Duodenal mucosa (tissue), 2 donors: ENCODE measurements at regions not wholly inside any gene's neighbourhood (a gene's known extent, or its start where the extent isn't known, plus 50 kb on each side); places are given as distances from the start of the nearest gene placed in this dataset.
A peak's percentile ranks its signal among the peaks of the same experiment; 100 is the strongest.

ENCODE experiments used
- H3K27ac ChIP-seq: one replicate; pipeline ENCODE4 v1.7.0; 2013; ENCODE audit warnings: low read depth, low read length
- H3K27me3 ChIP-seq, 2 donors: one replicate each; pipeline ENCODE4 v1.7.0; 2013; ENCODE audit warnings: low read length in 2 of 2, control low read depth in 1 of 2; ENCODE audit not compliant: insufficient read depth in 2 of 2, control insufficient read depth in 1 of 2
- H3K36me3 ChIP-seq, 2 donors: one replicate each; pipeline ENCODE4 v1.7.0; 2013; ENCODE audit warnings: low read length in 2 of 2, control low read depth in 1 of 2; ENCODE audit not compliant: insufficient read depth in 2 of 2, control insufficient read depth in 1 of 2
- H3K4me1 ChIP-seq, 2 donors: one replicate each; pipeline ENCODE4 v1.7.0; 2013; ENCODE audit warnings: low read length in 2 of 2, control low read depth in 1 of 2; ENCODE audit not compliant: insufficient read depth in 2 of 2, control insufficient read depth in 1 of 2
- H3K4me3 ChIP-seq, 2 donors: one replicate each; pipeline ENCODE4 v1.7.0; 2013; ENCODE audit warnings: low read length in 2 of 2, low read depth in 1 of 2
- H3K9ac ChIP-seq, 2 donors: one replicate each; pipeline ENCODE4 v1.7.0; 2013; ENCODE audit warnings: low read length in 2 of 2, low read depth in 1 of 2
- H3K9me3 ChIP-seq, 2 donors: one replicate each; pipeline ENCODE4 v1.7.0; 2013; ENCODE audit warnings: low read length in 2 of 2, control low read depth in 1 of 2; ENCODE audit not compliant: control insufficient read depth in 1 of 2

GRCh38 chr16:79370736-79371135, 229.8 kb downstream of the MAF start:
- Histone ChIP-seq H3K9ac (no peak overlapping the region), H3K27me3 (no peaks in the 10 kb centered on the region), H3K9me3 (peaks cover 0 to 4% of the 10 kb centered on the region in 2 donors), H3K36me3 (no peaks in the 10 kb centered on the region), H3K27ac (no peak overlapping the region), H3K4me3 (no peak overlapping the region), H3K4me1 (no peaks in the 10 kb centered on the region)

- no peak overlapping the region for H3K9ac ChIP-seq
- no peak overlapping the region for H3K27ac ChIP-seq
- no peaks in the 10 kb centered on the region for H3K27me3 ChIP-seq
- H3K4me3 ChIP-seq: no peak overlapping the region
- no peaks in the 10 kb centered on the region for H3K36me3 ChIP-seq
- H3K4me1 ChIP-seq: no peaks in the 10 kb centered on the region
- peaks cover 0 to 4% of the 10 kb centered on the region in 2 donors for H3K9me3 ChIP-seq
Observed at GRCh38 chr16:79369796-79370195, 230.7 kb downstream of the MAF start.

- Histone ChIP-seq H3K36me3 (no peaks in the 10 kb centered on the region), H3K27ac (no peak overlapping the region), H3K4me3 (no peak overlapping the region), H3K4me1 (peaks cover under 1% of the 10 kb centered on the region in 2 donors), H3K9ac (no peak overlapping the region), H3K9me3 (peaks cover 0 to 4% of the 10 kb centered on the region in 2 donors), H3K27me3 (no peaks in the 10 kb centered on the region)
Observed at GRCh38 chr16:79367822-79368221, 232.7 kb downstream of the MAF start.

- Histone ChIP-seq H3K4me1 (peaks cover 6 to 8% of the 10 kb centered on the region in 2 donors), H3K27ac (no peak overlapping the region), H3K9me3 (peaks cover 0 to 4% of the 10 kb centered on the region in 2 donors), H3K9ac (no peak overlapping the region), H3K36me3 (no peaks in the 10 kb centered on the region), H3K4me3 (no peak overlapping the region), H3K27me3 (no peaks in the 10 kb centered on the region)
Observed at GRCh38 chr16:79366635-79367034, 233.9 kb downstream of the MAF start.

- H3K27me3 ChIP-seq: no peaks in the 10 kb centered on the region
- peaks cover 6 to 8% of the 10 kb centered on the region in 2 donors for H3K4me1 ChIP-seq
- H3K9ac ChIP-seq: no peak overlapping the region
- H3K27ac ChIP-seq: no peak overlapping the region
- H3K36me3 ChIP-seq: no peaks in the 10 kb centered on the region
- no peaks in the 10 kb centered on the region for H3K9me3 ChIP-seq
- no peak overlapping the region for H3K4me3 ChIP-seq
Observed at GRCh38 chr16:79365702-79366101, 234.8 kb downstream of the MAF start.

GRCh38 chr16:79363484-79363883, 237.1 kb downstream of the MAF start:
- Histone ChIP-seq H3K27me3 (no peaks in the 10 kb centered on the region), H3K36me3 (no peaks in the 10 kb centered on the region), H3K4me1 (peaks cover 6 to 8% of the 10 kb centered on the region in 2 donors), H3K9ac (no peak overlapping the region), H3K27ac (no peak overlapping the region), H3K4me3 (no peak overlapping the region), H3K9me3 (no peaks in the 10 kb centered on the region)

GRCh38 chr16:79363035-79363434, 237.5 kb downstream of the MAF start:
- Histone ChIP-seq H3K9ac (no peak overlapping the region), H3K27ac (no peak overlapping the region), H3K9me3 (no peaks in the 10 kb centered on the region), H3K4me1 (peaks cover 6 to 8% of the 10 kb centered on the region in 2 donors), H3K27me3 (no peaks in the 10 kb centered on the region), H3K4me3 (no peak overlapping the region), H3K36me3 (no peaks in the 10 kb centered on the region)

- Histone ChIP-seq H3K27me3 (no peaks in the 10 kb centered on the region), H3K9ac (no peak overlapping the region), H3K36me3 (no peaks in the 10 kb centered on the region), H3K4me3 (peak overlapping the region; percentile 32 to 58), H3K9me3 (no peaks in the 10 kb centered on the region), H3K27ac (no peak overlapping the region), H3K4me1 (peaks cover 6 to 8% of the 10 kb centered on the region in 2 donors)
Observed at GRCh38 chr16:79362300-79362970, 238.1 kb downstream of the MAF start.

GRCh38 chr16:79361132-79361751, 239.3 kb downstream of the MAF start:
- Histone ChIP-seq H3K4me1 (peaks cover 6 to 8% of the 10 kb centered on the region in 2 donors), H3K36me3 (no peaks in the 10 kb centered on the region), H3K27me3 (no peaks in the 10 kb centered on the region), H3K27ac (no peak overlapping the region), H3K9me3 (no peaks in the 10 kb centered on the region), H3K4me3 (no peak overlapping the region), H3K9ac (no peak overlapping the region)

- Histone ChIP-seq H3K4me3 (no peak overlapping the region), H3K9ac (no peak overlapping the region), H3K9me3 (no peaks in the 10 kb centered on the region), H3K36me3 (no peaks in the 10 kb centered on the region), H3K27ac (no peak overlapping the region), H3K4me1 (peaks cover 6 to 8% of the 10 kb centered on the region in 2 donors), H3K27me3 (no peaks in the 10 kb centered on the region)
Observed at GRCh38 chr16:79360267-79360666, 240.3 kb downstream of the MAF start.
